ENCODE measurements at regions not wholly inside any gene's neighbourhood (a gene's known extent, or its start where the extent isn't known, plus 50 kb on each side); places are given as distances from the start of the nearest gene placed in this dataset.

DNA sequence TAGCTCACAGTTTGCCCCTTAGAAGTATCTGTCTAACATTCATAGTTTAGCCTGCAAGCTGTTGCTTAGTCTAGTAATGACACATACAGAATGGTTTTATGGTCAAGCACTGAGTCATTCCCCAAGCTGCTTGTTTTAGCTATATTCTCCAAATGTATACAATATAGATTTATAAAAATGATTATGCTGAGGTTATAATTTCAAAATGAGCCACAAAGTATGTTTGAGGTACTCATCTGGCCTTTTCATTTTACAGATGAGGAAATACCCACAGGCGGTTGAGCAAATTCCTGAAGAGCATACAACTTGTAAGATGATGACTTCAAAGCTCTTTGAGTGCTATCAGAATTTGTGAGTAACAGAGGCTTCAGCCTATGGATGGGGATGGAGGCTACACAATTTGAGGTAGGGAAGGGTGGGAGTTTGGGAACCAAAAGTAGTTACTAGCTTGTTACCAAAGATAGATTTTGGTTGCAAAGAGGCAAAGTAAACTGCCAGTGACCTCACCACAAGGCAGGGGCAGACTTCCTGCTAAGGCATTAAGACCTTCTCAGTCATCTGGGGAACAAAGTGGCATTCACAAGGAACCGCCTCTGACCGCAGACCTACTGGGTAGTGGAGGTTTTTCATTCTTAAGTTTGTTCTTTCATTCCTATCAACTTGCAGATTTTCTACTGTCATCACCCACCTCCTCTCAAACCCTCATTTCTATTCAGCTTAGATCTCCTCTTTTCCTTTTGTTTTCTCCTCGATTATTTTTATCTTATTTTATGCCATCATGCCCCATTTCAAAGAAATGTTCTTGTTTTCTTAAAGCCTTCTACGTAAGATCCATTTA lies 257.2 kb upstream of the NECTIN3 start:
- TF ChIP-seq, protein P1, sequence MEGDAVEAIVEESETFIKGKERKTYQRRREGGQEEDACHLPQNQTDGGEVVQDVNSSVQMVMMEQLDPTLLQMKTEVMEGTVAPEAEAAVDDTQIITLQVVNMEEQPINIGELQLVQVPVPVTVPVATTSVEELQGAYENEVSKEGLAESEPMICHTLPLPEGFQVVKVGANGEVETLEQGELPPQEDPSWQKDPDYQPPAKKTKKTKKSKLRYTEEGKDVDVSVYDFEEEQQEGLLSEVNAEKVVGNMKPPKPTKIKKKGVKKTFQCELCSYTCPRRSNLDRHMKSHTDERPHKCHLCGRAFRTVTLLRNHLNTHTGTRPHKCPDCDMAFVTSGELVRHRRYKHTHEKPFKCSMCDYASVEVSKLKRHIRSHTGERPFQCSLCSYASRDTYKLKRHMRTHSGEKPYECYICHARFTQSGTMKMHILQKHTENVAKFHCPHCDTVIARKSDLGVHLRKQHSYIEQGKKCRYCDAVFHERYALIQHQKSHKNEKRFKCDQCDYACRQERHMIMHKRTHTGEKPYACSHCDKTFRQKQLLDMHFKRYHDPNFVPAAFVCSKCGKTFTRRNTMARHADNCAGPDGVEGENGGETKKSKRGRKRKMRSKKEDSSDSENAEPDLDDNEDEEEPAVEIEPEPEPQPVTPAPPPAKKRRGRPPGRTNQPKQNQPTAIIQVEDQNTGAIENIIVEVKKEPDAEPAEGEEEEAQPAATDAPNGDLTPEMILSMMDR (IDR thresholded peaks at IDR 0.05; ENCODE audit: control extremely low read depth, extremely low read depth, low read depth, missing control alignments) = no peak
- POLR2A ChIA-PET = no interaction called here
- CTCF ChIA-PET = no interaction called here
- no peak for DNase-seq (ENCODE audit: extremely low spot score)

DNA sequence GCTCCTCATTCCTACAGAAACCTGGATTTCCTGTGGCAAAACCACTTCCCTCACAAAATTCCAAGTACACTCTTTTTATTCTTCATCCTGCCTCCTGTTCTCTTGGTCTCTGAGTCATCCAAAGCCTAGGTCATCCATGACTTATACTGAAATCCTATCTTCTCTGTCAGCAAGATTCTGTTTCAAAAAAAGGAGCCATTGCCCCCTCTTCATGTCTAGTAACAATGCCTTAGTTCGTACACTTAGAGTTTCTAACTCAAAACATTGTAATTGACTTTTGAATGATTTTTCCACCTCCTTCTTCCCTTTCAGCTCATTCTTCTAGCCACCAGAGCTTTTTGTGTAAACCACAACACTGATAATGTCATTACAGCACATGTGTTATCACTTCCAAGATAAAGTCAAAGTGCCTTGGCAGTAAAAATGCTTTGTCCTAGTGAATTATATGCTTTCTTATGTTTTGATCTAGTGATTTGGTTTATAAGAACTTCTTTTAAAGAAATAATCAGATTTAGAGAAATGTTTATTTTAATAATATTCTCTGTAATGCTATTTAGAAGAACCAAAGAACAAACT lies 256.5 kb upstream of the NECTIN3 start:
- DNase-seq (ENCODE audit: extremely low spot score) = no peak
- ChIA-PET POLR2A (no interaction called here), CTCF (no interaction called here)
- TF ChIP-seq, protein P1 (IDR thresholded peaks at IDR 0.05; ENCODE audit: control extremely low read depth, extremely low read depth, low read depth, missing control alignments) = no peak

DNA sequence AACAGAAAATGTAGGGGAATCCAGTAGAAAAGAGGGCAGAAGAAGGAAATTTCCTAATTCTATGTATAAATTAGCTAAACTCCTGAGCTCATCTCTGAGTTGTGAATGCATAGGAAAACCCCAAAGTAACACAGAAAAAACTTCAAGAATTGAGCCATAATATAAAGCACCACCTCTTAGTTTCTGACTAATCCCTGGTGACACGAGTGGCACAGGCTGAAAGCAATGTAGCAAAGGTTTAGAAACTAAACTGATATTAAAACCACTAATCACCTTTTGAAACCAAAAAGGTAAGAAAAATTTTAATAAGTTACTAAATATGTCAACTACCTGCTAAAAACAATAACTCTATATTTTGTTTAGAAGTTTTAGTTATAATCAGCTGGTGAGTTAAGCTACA lies 255.6 kb upstream of the NECTIN3 start:
- POLR2A ChIA-PET = no interaction called here
- DNase-seq (ENCODE audit: extremely low spot score) = no peak
- TF ChIP-seq, protein P1 (IDR thresholded peaks at IDR 0.05; ENCODE audit: control extremely low read depth, extremely low read depth, low read depth, missing control alignments) = no peak
- CTCF ChIA-PET = no interaction called here

DNA sequence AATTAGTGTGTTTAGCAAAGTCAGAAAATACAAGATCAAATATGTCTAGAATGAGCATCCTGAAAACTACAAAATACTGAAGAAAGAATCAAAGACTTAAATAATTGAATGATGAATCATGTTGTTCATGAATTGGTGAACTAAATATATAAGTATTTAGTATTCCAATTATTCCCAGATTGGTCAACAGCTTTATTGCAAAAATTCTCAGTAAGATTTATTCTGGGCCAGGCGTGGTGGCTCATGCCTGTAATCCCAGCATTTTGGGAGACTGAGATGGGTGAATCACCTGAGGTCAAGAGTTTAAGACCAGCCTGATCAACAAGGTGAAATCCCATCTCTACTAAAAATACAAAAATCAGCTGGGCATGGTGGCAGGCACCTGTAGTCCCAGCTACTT lies 250.0 kb upstream of the NECTIN3 start:
- ChIA-PET CTCF (no interaction called here), POLR2A (no interaction called here)
- no peak for DNase-seq (ENCODE audit: extremely low spot score)
- TF ChIP-seq, protein P1 (IDR thresholded peaks at IDR 0.05; ENCODE audit: control extremely low read depth, extremely low read depth, low read depth, missing control alignments) = no peak

DNA sequence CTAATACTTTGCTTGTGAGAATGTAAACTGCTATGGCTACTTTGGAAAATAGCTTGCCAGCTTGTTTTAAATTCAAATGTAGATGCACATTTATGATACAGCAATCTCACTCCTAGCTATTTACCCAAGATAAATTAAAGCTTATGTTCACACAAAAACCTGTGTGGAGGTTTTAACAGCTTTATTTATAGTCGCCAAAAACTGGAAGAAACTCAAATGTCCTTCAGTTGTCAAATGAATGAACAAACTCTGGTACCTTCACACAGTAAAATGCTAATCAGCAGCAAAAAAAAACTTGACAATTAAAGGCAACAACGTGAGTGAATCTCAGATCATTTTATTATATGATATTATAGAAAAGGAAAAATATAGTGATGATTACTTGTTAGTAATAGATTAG lies 248.6 kb upstream of the NECTIN3 start:
- ChIA-PET POLR2A (no interaction called here), CTCF (interaction anchor here (1.5 to 1.6 kb wide), 2 partner anchors 12 to 19 kb away, joined by 3 to 4 read pairs; no protein-coding TSS in a partner anchor)
- TF ChIP-seq, protein P1 (IDR thresholded peaks at IDR 0.05; ENCODE audit: control extremely low read depth, extremely low read depth, low read depth, missing control alignments) = no peak
- no peak for DNase-seq (ENCODE audit: extremely low spot score)

DNA sequence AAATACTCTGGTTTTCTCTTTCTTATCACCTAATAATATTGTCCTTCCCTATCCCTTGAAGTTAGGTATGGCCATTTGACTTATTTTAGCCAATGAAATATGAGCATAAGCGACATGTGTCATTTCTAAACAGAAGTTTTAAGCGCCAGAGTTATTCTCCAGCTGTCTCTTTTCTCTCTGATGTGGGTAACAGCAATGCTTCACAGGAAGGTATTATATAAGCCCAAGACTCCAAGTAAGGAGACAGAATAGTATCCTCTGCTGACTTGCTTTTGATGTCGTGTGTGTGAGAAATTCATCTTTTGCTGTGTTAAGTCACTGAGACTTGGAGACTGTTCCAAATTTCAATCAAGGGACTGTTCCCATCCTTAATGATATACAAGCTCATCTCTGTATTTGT lies 224.6 kb upstream of the NECTIN3 start:
- TF ChIP-seq, protein P1 (IDR thresholded peaks at IDR 0.05; ENCODE audit: control extremely low read depth, extremely low read depth, low read depth, missing control alignments) = no peak
- ChIA-PET CTCF (interaction anchor here (1.3 to 2.0 kb wide), 3 partner anchors 11 to 61 kb away, joined by 3 to 6 read pairs (median 4); no protein-coding TSS in a partner anchor), POLR2A (no interaction called here)
- no peak for DNase-seq (ENCODE audit: extremely low spot score)

Data from GM10248 (cell line).